ENCODE measurements at regions not wholly inside any gene's neighbourhood (a gene's known extent, or its start where the extent isn't known, plus 50 kb on each side); places are given as distances from the start of the nearest gene placed in this dataset.

GRCh38 chr4:151952711-151953254 lies 192.0 kb upstream of the GATB start:
- Histone ChIP-seq H3K4me1 (no peaks in the 10 kb centered on the region), H3K4me3 (no peak overlapping the region), H3K36me3 (no peaks in the 10 kb centered on the region), H3K27me3 (no peaks in the 10 kb centered on the region), H3K9me3 (no peaks in the 10 kb centered on the region), H3K27ac (no peak overlapping the region)
- TF ChIP-seq, protein P1, sequence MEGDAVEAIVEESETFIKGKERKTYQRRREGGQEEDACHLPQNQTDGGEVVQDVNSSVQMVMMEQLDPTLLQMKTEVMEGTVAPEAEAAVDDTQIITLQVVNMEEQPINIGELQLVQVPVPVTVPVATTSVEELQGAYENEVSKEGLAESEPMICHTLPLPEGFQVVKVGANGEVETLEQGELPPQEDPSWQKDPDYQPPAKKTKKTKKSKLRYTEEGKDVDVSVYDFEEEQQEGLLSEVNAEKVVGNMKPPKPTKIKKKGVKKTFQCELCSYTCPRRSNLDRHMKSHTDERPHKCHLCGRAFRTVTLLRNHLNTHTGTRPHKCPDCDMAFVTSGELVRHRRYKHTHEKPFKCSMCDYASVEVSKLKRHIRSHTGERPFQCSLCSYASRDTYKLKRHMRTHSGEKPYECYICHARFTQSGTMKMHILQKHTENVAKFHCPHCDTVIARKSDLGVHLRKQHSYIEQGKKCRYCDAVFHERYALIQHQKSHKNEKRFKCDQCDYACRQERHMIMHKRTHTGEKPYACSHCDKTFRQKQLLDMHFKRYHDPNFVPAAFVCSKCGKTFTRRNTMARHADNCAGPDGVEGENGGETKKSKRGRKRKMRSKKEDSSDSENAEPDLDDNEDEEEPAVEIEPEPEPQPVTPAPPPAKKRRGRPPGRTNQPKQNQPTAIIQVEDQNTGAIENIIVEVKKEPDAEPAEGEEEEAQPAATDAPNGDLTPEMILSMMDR (IDR thresholded peaks at IDR 0.05): no peak
- no peak for DNase-seq (ENCODE audit: low spot score)

DNA sequence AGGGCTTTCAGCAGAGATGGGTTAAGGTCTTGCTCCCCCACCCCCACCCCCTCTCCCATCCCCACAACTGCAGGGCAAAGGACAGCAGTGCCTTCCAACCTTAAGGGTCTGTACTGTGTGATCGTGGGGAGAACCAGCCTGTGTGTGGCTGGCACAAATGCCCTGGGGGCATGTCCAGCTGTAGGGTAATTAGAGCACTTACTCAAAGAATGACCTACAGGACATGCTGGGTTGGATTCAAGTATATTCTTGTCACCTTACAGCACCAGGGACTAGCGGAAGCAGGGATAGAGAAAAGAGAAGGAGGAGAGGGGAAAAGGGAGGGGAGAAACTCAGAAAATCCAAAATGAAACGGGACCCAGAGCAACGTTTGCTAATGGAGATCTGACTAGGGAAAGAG lies 191.3 kb upstream of the GATB start:
- Histone ChIP-seq H3K9me3 (peaks cover 0 to 2% of the 10 kb centered on the region in 2 donors), H3K27ac (no peak overlapping the region), H3K27me3 (no peaks in the 10 kb centered on the region), H3K4me1 (no peaks in the 10 kb centered on the region), H3K4me3 (no peak overlapping the region), H3K36me3 (no peaks in the 10 kb centered on the region)
- TF ChIP-seq, protein P1 (IDR thresholded peaks at IDR 0.05): no peak
- DNase-seq (ENCODE audit: low spot score): no peak

DNA sequence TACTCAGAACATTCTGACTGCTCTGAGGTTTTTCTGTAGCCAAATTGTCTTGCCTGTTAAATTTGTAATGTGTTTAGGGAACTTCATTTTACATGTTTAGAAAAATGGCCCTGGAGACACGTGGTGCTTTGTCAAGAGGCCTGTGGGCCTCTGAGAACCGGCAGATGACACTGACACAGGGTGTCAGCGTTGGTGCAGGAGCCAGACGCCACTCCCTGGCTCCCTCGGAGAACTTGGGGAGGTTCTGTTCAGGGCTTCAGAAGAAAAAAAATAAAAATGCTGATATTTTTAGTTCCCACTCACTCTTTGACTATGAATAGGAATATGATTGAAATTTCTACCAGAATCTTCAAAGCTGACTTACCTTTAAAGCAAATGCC lies 190.9 kb upstream of the GATB start:
- Histone ChIP-seq H3K27ac (no peak overlapping the region), H3K36me3 (no peaks in the 10 kb centered on the region), H3K9me3 (peaks cover 0 to 7% of the 10 kb centered on the region in 2 donors), H3K4me3 (no peak overlapping the region), H3K4me1 (no peaks in the 10 kb centered on the region), H3K27me3 (no peaks in the 10 kb centered on the region)
- TF ChIP-seq, protein P1 (IDR thresholded peaks at IDR 0.05): no peak
- no peak for DNase-seq (ENCODE audit: low spot score)

- DNase-seq (ENCODE audit: low spot score): no peak
- TF ChIP-seq, protein P1 (IDR thresholded peaks at IDR 0.05): no peak
- Histone ChIP-seq H3K27me3 (no peaks in the 10 kb centered on the region), H3K4me1 (no peaks in the 10 kb centered on the region), H3K27ac (no peak overlapping the region), H3K9me3 (peaks cover 0 to 9% of the 10 kb centered on the region in 2 donors), H3K4me3 (no peak overlapping the region), H3K36me3 (no peaks in the 10 kb centered on the region)
These were observed 190.3 kb upstream of the GATB start for GRCh38 chr4:151950993-151951670.

GRCh38 chr4:151948351-151949016 lies 187.7 kb upstream of the GATB start:
- Histone ChIP-seq H3K4me1 (no peaks in the 10 kb centered on the region), H3K36me3 (no peaks in the 10 kb centered on the region), H3K27me3 (no peaks in the 10 kb centered on the region), H3K27ac (no peak overlapping the region), H3K4me3 (no peak overlapping the region), H3K9me3 (peaks cover 0 to 9% of the 10 kb centered on the region in 2 donors)
- TF ChIP-seq, protein P1 (IDR thresholded peaks at IDR 0.05): no peak
- DNase-seq (ENCODE audit: low spot score): no peak
